Astrocyte (in vitro differentiated cells and primary cell): ENCODE measurements at regions not wholly inside any gene's neighbourhood (a gene's known extent, or its start where the extent isn't known, plus 50 kb on each side); places are given as distances from the start of the nearest gene placed in this dataset.

Experiments
- CTCF ChIP-seq: IDR thresholded peaks from 2 replicates; pipeline ENCODE4 v1.5.1; 2011; ENCODE audit warnings: low read depth, mild to moderate bottlenecking, inconsistent platforms, low read length, moderate library complexity; ENCODE audit not compliant: insufficient read depth
- EZH2 ChIP-seq: IDR thresholded peaks from 2 replicates; pipeline ENCODE4 v1.6.1; 2012; ENCODE audit warnings: mild to moderate bottlenecking, low read length, inconsistent platforms; ENCODE audit not compliant: insufficient read depth

- no peak for TF ChIP-seq CTCF
- no peak for TF ChIP-seq EZH2
These were observed 191.7 kb downstream of the TTLL7 start for GRCh38 chr1:83807231-83807630.
